ENCODE measurements at regions not wholly inside any gene's neighbourhood (a gene's known extent, or its start where the extent isn't known, plus 50 kb on each side); places are given as distances from the start of the nearest gene placed in this dataset.

DNA sequence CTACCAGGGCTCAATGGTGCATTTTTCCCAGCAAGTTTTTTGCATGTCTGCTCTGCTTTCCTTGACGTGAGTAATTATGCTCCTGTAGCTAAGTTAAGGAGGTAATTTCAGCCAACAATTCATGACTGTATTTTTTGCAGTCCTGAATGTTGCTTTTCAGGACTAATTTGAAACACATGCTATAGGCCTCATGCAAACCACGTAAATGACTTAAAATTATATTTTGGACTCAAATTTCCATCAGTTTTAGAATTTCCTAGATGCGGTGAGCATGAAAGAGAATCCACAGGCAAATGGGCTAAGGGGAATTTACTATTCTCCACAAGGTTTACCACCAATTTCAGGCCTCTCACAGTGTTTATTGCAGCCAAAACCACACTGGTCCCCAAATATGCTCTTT is 589.9 kb upstream of the LRRTM1 start:
- no peak for DNase-seq (ENCODE audit: low spot score)

DNA sequence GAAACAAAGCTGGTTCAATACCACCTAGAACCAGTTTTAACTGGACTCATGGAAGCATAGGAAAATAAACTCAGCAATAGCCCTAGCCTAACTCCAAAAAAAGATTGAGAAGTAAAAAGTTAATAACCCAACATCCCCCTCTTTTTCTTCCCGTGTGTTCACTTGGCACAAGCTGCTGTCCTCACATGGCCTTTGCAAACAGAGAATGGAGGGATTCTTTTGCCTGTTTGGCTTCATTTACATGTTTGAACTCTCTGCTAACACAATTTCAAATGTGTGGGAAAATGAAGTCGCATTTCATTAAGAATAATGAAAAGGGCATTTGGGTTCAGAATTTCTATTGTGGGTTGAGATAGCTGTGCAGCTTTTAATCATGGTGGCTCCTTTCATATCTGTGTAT is 589.2 kb upstream of the LRRTM1 start:
- no peak for DNase-seq (ENCODE audit: low spot score)

DNA sequence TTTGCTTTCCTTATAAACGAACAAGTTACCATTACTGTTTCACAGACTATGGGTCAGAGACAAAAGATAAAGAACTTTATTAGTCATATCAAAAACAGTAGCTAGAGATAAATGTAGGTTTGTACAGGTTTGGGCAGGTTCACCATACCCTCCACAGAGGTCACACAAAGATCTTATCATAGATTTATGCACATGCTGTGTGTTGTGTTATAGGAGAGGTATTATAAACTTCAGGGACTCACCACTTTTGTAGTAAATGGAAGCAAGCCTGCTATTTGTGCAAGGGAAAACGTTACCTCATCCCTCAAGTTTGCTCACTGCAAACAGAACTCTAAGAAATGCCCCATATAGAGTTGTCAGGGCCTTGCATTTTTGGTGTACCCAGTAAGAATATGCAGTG is 584.5 kb upstream of the LRRTM1 start:
- peak; percentile 43 for DNase-seq (ENCODE audit: low spot score)

DNA sequence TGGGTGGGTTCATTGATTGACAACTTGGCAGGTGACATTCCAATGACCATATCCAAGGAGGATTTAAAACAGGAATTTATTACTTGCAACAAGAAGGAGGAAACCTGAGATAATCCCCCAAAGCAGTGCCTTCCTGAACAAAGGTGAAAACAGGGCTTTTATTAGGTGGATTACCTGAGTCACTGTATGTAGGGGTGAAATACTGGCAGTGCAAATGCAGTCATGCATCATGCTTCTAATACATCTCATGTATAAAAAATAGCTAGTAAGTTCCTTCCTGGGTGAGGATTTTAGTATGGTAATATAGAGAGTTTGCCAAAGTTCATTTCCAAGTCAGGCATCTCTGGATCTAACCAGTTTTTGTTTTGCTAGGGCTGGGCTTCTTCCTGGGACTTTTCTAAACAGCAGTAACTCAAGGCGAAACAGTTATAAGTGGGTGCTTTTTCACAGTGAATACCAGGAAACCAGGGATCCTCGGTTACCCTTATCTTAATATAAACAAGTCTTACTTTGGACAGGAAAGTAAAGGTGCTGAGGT is 583.4 kb upstream of the LRRTM1 start:
- DNase-seq (ENCODE audit: low spot score) = peak; percentile 73

DNA sequence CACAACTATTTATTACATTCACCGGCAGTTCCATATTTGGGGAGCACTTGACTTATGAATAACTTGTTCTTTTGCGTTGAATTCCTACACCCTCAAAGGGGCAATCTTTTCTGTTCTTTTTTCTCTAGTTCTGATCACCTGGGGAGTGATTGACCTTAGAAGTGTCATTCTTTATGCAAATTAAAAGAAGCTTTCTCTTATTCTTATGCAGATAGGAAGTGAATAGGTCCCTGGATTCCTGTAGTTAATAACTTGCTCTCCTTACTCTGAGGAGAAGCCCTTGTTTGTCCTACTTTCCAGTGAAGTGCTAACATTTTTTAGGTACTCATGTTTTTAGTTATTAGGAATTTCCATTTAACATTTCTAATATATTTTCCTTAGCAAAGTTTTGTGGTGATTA is 569.8 kb upstream of the LRRTM1 start:
- no peak for DNase-seq (ENCODE audit: low spot score)

DNA sequence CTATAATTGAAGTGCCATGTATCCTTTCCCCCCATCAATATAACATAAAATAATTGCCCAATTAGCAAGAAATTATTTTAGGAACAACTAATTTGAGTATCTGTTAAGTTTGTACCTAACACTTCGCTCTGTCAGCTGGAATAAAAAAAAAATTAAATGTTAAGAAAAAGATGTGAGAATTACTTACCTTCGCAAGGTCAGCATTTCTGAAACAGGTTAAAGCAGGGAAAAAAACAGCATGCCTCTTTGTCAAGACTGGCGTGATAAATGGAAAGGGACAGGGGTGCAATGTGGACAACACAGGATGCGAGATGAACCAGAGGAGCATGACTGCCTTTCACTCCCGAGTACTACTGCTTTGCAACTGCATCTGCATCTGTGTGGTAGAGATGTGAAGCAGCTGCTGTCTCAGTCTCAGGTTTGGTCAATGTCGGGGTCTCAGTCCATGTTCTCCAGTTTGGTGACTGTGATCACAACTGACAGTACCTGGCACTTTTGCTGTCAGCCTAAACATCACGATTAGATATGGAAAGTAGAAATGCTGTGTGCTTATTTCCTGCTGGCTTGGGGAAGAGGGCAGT is 565.4 kb upstream of the LRRTM1 start:
- DNase-seq (ENCODE audit: low spot score) = no peak

DNA sequence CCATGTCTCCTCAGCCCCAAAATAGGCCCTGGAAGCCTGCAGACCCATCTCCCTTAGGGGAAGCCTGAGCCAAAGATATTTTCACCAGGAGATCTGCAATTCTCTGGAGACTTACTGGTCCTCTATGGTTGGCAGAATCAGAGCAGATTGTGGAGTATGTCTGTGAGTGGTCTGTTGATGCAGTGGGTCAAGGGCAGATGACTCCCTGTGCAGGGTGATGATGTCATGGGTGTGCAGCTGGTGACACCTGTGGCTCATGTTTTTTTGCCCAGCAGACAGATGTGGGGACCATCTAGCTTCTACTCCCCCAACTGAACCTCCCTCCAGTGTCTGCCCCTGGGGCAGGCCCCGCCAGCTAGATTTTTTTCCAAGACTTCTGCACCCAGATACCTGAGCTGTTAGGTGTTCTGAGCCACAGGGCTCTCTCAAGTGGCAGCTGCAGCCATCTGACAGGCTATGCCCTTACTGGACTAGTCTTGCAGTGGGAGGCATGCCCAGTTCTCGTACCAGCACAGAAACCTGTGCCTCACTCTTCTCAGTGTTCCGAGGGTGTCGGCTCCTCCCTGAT is 558.7 kb upstream of the LRRTM1 start:
- no peak for DNase-seq (ENCODE audit: low spot score)

DNA sequence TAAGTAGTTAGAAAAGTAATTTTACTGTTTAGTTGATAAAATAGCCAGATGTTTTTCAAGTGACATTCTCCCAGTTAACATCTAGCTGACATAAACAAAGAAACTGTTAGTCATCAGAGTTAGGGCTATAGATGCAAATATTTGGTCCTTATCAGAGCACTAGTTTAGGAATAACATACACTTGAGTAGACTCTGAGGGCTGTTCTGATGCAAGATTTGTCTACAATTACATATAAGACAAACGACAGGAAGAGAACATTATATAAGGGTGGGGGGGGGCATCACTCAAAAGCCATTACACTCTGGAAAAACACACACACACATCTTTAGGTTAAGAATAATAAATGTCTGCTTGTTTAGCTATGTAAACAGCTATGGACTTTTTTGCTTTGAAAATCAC is 554.4 kb upstream of the LRRTM1 start:
- no peak for DNase-seq (ENCODE audit: low spot score)

DNA sequence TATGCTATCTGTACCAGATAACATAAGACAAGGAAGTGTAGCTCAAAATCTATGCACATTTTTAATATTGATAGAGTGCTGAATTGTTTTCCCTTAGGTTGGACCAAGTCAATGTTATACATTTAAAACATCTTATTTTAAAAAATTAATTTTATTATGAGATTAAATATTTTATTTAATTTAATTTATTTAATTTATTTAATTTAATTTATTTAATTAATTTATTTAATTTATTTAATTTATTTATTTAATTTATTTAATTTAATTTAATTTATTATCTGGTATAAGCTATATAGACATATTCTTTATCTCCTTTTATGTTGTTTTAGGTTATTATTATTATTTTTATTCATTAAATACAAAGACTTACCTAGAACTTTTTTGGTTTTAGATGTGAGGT is 551.7 kb upstream of the LRRTM1 start:
- no peak for DNase-seq (ENCODE audit: low spot score)

DNA sequence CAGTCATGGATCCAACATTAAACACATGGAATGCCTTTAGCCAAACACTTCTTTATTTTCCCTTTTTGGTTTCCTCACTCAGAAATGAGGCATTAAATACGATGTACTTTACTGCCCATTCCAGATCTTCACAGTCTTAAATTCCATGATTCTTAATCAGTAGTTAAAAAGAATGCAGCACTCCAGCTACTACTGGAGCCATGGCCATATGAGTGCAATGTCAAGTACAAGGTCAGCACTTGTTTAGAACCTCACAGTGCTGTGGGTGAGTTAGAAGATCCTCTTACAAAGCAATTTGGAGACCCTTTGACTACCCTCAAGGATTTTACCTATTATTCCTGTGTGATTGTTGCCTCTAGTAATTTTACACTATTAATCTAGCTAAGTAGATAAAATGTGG is 550.3 kb upstream of the LRRTM1 start:
- no peak for DNase-seq (ENCODE audit: low spot score)

DNA sequence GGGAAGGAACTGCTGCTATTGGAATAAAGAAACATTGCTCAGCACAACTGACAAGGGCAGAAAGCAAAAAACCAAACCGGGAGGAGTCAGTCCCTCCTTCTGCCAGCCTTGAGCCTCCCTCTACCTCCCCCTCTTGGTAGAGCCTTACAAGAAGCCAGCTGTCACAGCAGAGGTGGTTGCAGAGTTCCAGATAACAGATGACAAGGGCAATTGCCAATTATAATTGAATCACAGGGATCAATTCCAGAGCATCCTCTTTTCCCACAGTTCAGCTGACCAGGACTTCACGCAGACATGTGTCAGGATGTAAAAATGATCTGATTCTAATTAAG is 548.2 kb upstream of the LRRTM1 start:
- DNase-seq (ENCODE audit: low spot score) = peak; percentile 41

DNA sequence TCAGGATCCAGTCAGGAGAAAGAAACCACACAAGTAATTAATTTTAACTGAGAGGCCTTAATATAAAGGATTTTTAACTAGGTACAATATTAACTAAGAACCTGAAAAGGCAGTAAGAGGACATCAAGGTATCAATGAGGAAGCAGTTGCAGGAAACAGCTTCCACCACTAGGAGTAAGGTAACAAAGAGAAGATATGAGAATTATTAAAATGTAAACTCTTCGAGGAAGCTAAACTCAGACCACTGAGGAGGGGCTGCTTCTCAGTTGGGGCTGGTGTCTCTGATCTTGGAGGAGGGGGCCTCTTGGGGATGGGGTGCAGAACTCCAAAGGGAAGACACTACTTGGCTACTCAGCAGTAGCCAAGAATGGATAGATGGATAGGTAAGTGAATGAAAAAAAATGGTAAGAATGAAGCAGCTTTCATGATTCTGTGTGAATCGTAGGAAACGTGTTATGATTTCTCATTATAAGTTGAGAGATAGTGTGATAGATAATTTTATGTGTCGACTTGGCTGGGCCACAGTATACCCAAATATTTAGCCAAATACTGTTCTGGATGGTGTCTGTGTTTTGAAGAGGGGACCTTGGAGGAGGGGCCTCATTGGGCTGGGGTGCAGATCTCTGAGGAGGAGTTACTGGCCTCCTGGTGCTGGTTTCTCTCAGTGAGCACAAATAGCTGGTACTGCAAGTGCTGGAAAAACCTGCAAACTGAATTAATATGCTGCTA is 547.7 kb upstream of the LRRTM1 start:
- DNase-seq (ENCODE audit: low spot score) = peak; percentile 9

DNA sequence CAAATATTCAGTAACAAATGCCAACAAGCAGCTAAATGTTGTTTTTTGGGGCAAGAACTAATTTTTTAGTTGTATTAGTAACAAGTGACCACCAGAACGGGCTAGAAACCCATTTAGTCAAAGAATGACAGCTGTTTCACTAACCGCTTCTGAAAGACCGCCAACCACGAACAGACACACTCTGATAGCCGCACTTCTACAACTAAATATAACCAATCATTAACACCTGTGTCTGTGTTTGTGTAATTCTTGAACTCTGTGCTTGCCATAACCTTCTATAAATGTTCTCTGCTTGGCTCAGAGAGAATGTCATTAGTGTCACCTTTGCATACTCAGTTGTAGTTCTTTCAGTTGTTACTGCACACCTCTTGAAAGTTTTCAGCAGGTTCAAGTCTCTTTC is 526.3 kb upstream of the LRRTM1 start:
- DNase-seq (ENCODE audit: low spot score) = no peak

DNA sequence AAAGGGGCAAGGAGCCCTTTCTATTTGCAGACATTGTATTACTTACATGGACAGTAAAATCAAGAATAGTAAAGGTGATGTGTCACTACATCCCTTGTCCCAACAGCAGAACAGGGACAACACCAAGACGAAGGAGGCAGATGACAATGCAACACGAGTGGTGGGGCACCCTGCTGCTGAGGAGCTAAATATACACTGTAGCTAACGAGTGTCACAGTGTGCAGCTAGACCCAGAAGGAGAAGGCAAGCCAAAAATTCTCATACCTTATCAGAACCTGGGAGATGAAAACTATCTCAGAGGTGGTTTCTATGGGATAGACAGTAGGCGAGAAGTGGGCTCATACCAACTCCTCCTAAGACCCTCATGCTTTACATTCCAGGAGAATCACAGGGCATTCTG is 518.4 kb upstream of the LRRTM1 start:
- DNase-seq (ENCODE audit: low spot score) = no peak

DNA sequence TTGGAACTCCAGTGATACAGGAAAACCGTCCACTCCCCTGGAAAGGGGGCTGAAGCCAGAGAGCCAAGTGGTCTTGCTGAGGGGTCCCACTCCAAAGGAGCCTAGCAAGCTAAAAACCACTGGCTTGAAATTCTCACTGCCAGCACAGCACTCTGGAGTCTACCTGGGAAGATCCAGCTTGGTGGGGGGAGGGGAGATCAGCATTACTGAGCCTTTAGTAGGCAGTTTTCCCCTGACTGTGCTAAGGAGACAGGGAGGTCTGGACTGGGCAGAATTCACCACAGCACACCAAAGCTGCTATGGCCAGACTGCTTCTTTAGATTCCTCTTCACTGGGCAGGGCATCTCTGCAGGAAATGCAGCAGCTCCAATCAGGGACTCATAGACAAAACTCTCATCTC is 510.7 kb upstream of the LRRTM1 start:
- no peak for DNase-seq (ENCODE audit: low spot score)

DNA sequence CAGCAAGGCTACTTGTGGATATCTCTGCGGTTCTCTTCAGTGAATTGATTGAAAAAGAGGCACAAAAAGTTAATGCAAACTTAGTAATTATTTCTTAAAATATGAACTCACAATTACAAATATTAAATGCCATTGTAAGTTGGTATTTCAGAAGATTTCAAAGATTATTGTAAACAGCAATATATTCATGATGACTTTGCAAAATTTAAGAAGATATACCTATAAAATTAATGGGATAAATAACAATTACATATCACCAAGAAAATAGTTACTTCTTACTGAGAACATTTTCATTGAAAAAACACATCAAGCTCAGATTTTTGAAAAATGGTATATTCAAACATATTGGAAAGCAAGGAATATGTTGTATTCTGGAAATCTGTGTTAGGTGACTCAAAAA is 482.0 kb upstream of the LRRTM1 start:
- no peak for DNase-seq (ENCODE audit: low spot score)

DNA sequence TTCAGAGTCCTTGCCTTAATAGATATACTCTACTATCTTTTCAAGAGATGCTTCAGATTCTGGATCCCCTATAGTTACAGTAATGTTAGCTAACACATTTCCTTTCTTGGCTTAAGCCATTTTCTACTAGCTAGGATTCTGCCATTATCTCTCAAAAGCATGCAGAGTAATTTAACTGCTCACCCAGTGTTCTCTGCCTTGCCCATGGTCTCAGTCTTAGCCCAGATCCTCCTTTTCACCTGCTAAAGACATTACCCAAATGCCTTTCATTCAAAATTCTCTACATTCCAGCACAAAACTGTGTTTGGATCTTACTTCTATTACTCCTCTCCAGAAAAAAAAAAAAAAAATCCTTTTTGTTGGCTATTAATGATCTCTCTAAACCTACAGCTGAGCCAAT is 474.2 kb upstream of the LRRTM1 start:
- no peak for DNase-seq (ENCODE audit: low spot score)

DNA sequence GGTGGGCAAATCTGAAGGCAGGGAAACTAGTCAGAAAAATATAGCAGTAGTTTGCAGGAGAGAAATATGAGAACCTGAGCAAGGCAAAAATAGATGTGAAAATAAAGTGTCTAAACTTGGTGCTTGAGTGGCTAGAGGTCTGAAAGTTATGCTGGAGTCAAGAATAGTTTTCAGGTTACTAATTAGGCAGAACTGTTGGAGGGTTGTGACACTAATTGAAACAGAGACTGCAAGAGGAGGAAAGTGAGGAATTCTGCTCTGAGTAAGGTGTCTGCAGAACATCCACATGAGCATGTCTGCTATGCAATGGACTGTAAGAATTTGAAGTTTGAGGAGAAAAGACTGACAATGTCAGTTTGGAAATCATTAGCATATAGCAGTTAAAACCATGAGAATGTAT is 444.0 kb upstream of the LRRTM1 start:
- no peak for DNase-seq (ENCODE audit: low spot score)

DNA sequence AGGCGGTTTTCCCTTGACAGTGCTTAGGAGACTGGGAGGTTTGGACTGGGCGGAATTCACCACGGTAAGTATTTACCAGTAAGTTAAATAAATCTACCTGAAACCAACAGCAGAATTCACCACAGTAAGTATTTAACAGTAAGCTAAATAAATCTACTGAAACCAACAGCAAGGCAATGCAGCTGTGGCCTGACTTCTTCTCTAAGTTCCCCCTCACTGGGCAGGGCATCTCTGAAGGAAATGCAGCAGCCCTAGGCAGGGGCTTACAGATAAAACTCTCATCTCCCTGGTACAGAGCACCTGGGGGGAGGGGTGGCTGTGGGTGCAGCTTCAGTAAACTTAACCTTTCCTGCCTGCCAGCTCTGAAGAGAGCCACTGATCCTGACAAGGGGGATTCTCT is 432.5 kb upstream of the LRRTM1 start:
- DNase-seq (ENCODE audit: low spot score) = no peak

DNA sequence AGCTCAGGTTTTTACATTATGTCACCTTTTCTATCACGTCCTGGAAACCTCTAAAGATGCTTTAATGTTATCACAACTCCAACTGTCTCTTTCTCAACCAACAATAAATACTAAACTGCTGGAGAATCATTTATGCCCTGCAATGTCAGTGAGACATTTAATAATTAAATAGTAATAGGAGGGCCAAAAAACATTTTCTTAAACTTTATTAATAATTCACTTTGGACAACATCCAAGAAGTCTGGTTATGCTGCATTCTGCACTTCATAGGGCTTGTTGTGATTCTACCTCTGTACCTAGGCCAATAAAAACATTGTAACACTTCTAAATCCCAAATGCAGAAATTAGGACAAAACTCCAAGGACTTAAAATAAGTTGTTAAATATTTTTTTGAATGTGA is 420.4 kb upstream of the LRRTM1 start:
- no peak for DNase-seq (ENCODE audit: low spot score)

DNA sequence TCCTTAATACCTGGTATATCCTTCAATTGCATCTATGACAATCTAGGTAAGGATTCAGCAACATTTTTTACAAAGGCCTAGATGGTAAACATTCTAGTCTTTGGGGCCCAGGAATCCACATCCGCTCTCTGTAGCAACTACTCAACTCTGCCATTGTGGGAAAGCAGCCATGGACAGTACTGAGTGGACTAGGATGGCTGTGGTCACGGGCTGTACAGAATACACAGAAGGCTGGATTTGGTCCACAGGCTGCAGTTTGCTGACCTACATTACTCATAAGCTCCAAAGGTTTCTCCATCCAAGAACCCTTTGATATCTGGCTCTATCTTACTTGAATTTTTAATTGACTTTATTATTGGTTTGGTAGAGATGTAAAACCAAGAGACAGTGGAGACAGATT is 418.3 kb upstream of the LRRTM1 start:
- no peak for DNase-seq (ENCODE audit: low spot score)

DNA sequence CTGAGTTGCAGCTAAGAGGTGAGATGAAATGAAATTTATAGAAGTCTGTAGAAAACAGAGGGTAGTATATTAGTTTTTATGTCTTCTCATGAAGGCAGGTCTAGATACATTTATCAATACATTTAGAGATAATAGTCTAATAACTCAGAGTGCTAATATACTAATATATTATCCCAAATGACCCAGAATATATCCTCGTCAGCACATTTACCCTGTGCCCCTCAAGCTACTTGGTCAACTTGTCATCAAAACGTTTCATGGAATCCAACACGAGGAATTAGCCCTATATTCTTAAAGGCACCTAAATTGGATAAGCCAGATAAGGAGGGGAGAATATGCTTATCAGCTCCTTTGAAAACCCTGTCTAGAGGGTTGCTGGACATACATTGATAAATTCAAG is 415.1 kb upstream of the LRRTM1 start:
- DNase-seq (ENCODE audit: low spot score) = no peak

DNA sequence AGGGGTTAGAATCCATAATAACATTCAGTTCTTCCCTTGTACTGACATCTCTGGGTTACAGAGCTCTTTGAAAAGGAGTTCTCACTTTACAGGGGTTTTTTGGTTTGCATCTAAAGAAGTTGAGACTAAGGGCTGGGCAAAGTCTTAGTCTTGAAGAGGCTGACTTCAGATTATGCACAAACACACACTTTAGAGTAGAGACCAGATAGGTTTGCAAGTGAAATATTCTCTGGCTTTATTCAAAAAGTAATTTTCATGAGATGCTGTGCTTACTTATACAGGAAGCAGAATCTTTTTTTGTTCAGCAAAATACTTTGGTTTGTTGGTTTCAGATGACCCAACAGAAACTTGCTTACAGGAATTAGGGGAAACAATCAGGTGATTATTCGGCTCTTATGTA is 410.9 kb upstream of the LRRTM1 start:
- DNase-seq (ENCODE audit: low spot score) = no peak
